HepG2 (cell line): ENCODE measurements at regions not wholly inside any gene's neighbourhood (a gene's known extent, or its start where the extent isn't known, plus 50 kb on each side); places are given as distances from the start of the nearest gene placed in this dataset.

Experiments
- ATAC-seq: fragments of 200-7000 bp; cut with Tn5 transposase; 3 replicates; pipeline ENCODE4 v1.9.1; 2020; ENCODE audit warnings: mild to moderate bottlenecking, moderate library complexity
- BruUV-seq: library from RNA; stranded (reverse); fragments of 400-500 nt; replicated peaks from 2 replicates; lab custom pipeline; 2021; lab: Mats Ljungman, UMichigan
- CTCF ChIA-PET: fragments of 300-600 bp; formaldehyde crosslinking; extraction: SDS; loops from one replicate; lab custom pipeline; 2021; ENCODE audit warnings: low total read pairs, inconsistent platforms, low intra/inter-chr PET ratio; lab: Yijun Ruan, JAX
- POLR2A ChIA-PET: fragments of 350-600 bp; sonication (Branson Sonifier 250); formaldehyde crosslinking; loops from one replicate; lab custom pipeline; 2020; ENCODE audit warnings: antibody characterized with exemption, inconsistent platforms; lab: Yijun Ruan, JAX
- DNase-seq: peaks from one replicate; pipeline ENCODE4 v3.0.0-alpha.2; 2015; ENCODE audit warnings: low spot score
- FAIRE-seq: peaks from 3 replicates; lab custom pipeline; 2011; peaks lifted over from hg19 to GRCh38; lab: Jason Lieb, UNC
- H2AFZ ChIP-seq: one replicate; pipeline ENCODE4 v1.6.1; 2011; ENCODE audit warnings: low read length, inconsistent platforms
- H3K27ac ChIP-seq: fragments of 300-600 bp; 3 replicates; pipeline ENCODE4 v1.8.0; 2011; ENCODE audit warnings: mixed run types, mild to moderate bottlenecking, mixed read lengths, low read length, inconsistent platforms; ENCODE audit not compliant: insufficient read depth; ENCODE audit errors: extremely low read length
- H3K27me3 ChIP-seq, 2 experiments: fragments of 200-600 bp in 1 of 2; 2 replicates in 1 of 2; 3 replicates in 1 of 2; pipeline versions ENCODE4 v1.6.0 to v1.8.0; 2011; ENCODE audit warnings: low read length in 2 of 2, mild to moderate bottlenecking in 2 of 2, moderate library complexity in 2 of 2, inconsistent platforms in 1 of 2; ENCODE audit not compliant: insufficient read depth in 2 of 2, control insufficient read depth in 1 of 2
- H3K36me3 ChIP-seq, 2 experiments: fragments of 200-600 bp in 1 of 2; replicated peaks in 1 of 2; 2 replicates in 1 of 2; 3 replicates in 1 of 2; pipeline versions ENCODE4 v1.5.1 to v1.8.0; 2011; ENCODE audit warnings: low read length in 2 of 2, inconsistent platforms in 1 of 2; ENCODE audit not compliant: insufficient read depth in 2 of 2, control insufficient read depth in 1 of 2
- H3K4me1 ChIP-seq: 2 replicates; pipeline ENCODE4 v1.5.1; 2012; ENCODE audit warnings: low read length, inconsistent platforms; ENCODE audit not compliant: insufficient read depth
- H3K4me2 ChIP-seq: 2 replicates; pipeline ENCODE4 v1.6.0; 2011; ENCODE audit warnings: low read depth, low read length, inconsistent platforms
- H3K4me3 ChIP-seq, 3 experiments: fragments of 200-600 bp in 1 of 3; sonication (generic), shearing (Covaris generic) in 1 of 3; replicated peaks in 1 of 3; 2 replicates each; pipeline ENCODE4 v1.5.1; 2011 to 2016; ENCODE audit warnings: low read length in 3 of 3, inconsistent platforms in 2 of 3, low read depth in 2 of 3, mild to moderate bottlenecking in 2 of 3, control low read depth in 1 of 3, mixed read lengths in 1 of 3; ENCODE audit not compliant: insufficient read depth in 1 of 3
- H3K79me2 ChIP-seq: one replicate; pipeline ENCODE4 v1.6.1; 2011; ENCODE audit warnings: low read length, inconsistent platforms; ENCODE audit not compliant: insufficient read depth
- H3K9ac ChIP-seq: 2 replicates; pipeline ENCODE4 v1.6.0; 2011; ENCODE audit warnings: mild to moderate bottlenecking, low read depth, low read length, inconsistent platforms; ENCODE audit not compliant: insufficient read depth
- H3K9me3 ChIP-seq: 2 replicates; pipeline ENCODE4 v1.5.1; 2012; ENCODE audit warnings: mild to moderate bottlenecking, low read length
- H4K20me1 ChIP-seq: 2 replicates; pipeline ENCODE4 v1.6.0; 2011; ENCODE audit warnings: inconsistent platforms, mild to moderate bottlenecking, low read length, moderate library complexity; ENCODE audit not compliant: insufficient read depth
- ETV6 ChIP-seq: sonication (generic); formaldehyde crosslinking; conservative IDR thresholded peaks from 2 replicates; pipeline ENCODE4 v1.4.0; 2020; ENCODE audit warnings: missing genetic modification reagents
- FOXO1 ChIP-seq: sonication (generic); formaldehyde crosslinking; IDR thresholded peaks from 2 replicates; pipeline ENCODE4 v1.4.0; 2020; ENCODE audit warnings: missing genetic modification reagents
- LRRFIP1 ChIP-seq: sonication (generic); formaldehyde crosslinking; conservative IDR thresholded peaks from 2 replicates; pipeline ENCODE4 v1.4.0; 2020; ENCODE audit warnings: missing genetic modification reagents
- RXRA ChIP-seq: sonication (generic); formaldehyde crosslinking; IDR thresholded peaks from 2 replicates; pipeline ENCODE4 v1.5.1; 2020; ENCODE audit warnings: missing genetic modification reagents
- SP140L ChIP-seq: sonication (generic); formaldehyde crosslinking; IDR thresholded peaks from 2 replicates; pipeline ENCODE4 v1.4.0; 2020; ENCODE audit warnings: missing genetic modification reagents, borderline replicate concordance
- TBP ChIP-seq: sonication (generic); formaldehyde crosslinking; IDR thresholded peaks from 2 replicates; pipeline ENCODE4 v1.5.0; 2020; ENCODE audit warnings: missing genetic modification reagents
- ZFP41 ChIP-seq: sonication (generic); formaldehyde crosslinking; IDR thresholded peaks from 2 replicates; pipeline ENCODE4 v1.4.0; 2020; ENCODE audit warnings: mild to moderate bottlenecking, missing genetic modification reagents, borderline replicate concordance
- ZNF282 ChIP-seq: fragments of 450-650 bp; IDR thresholded peaks from 2 replicates; pipeline ENCODE4 v1.6.1; 2018; ENCODE audit not compliant: partially characterized antibody
- ZNF343 ChIP-seq: sonication (generic); formaldehyde crosslinking; IDR thresholded peaks from 2 replicates; pipeline ENCODE4 v1.4.0; 2020; ENCODE audit warnings: mild to moderate bottlenecking, missing genetic modification reagents
- ZNF580 ChIP-seq: IDR thresholded peaks from 2 replicates; pipeline ENCODE4 v1.6.1; 2016; ENCODE audit warnings: low read depth, borderline replicate concordance
- ZNF674 ChIP-seq: sonication (generic); formaldehyde crosslinking; IDR thresholded peaks from 2 replicates; pipeline ENCODE4 v1.5.0; 2020; ENCODE audit warnings: low read depth, mild to moderate bottlenecking, missing genetic modification reagents
- WGBS: methylation state at CpG from one replicate; pipeline ENCODE4 v1.1.6; 2017; ENCODE audit warnings: low lambda C conversion rate; 5-methylcytosine and 5-hydroxymethylcytosine counted together
- in situ Hi-C: cut with HindIII; loops from 2 replicates; pipeline ENCODE4 v1.10.0; 2017; ENCODE audit warnings: low pct_unique_long_range_greater_than_20kb; ENCODE audit not compliant: extremely low pct_ligation_motif_present
- intact Hi-C: fragments of 100-400 bp; cut with micrococcal nuclease; formaldehyde crosslinking; loops from one replicate; pipeline ENCODE4 v1.10.0; 2022; ENCODE audit not compliant: unreplicated experiment
- TF ChIP-seq, protein P1 (sequence below): sonication (generic); formaldehyde crosslinking; IDR thresholded peaks from 2 replicates; pipeline ENCODE4 v1.4.0; 2020; ENCODE audit warnings: missing genetic modification reagents

GRCh38 chr2:88334418-88334817 lies 118.1 kb downstream of the FOXI3 start:
- WGBS = 10% methylated on average over 3 of the region's 3 CpGs
- no peak overlapping the region for H3K4me2 ChIP-seq
- intact Hi-C loops = no loop called here
- H3K9me3 ChIP-seq = peaks cover 5% of the 10 kb centered on the region; the same call in 1 of the 2 replicates
- H3K27ac ChIP-seq = no peak overlapping the region
- no peak overlapping the region for H3K4me3 ChIP-seq
- no peak for ATAC-seq
- ChIA-PET POLR2A (no interaction called here), CTCF (no interaction called here)
- H2AFZ ChIP-seq = no peak overlapping the region
- H3K9ac ChIP-seq = no peak overlapping the region
- FAIRE-seq = no peak
- no peaks in the 10 kb centered on the region for H4K20me1 ChIP-seq
- BruUV-seq = no TSS peak
- peaks cover 11% of the 10 kb centered on the region; the same call in 1 of the 2 replicates for H3K4me1 ChIP-seq
- in situ Hi-C loops = no loop called here
- TF ChIP-seq ZNF343 (CRISPR knock-in tag) (peak; percentile 98), ZNF580 (CRISPR knock-in tag) (no peak)
- no peaks in the 10 kb centered on the region for H3K79me2 ChIP-seq
- no peaks in the 10 kb centered on the region for H3K36me3 ChIP-seq
- DNase-seq = no peak
- peaks cover 0 to 31% of the 10 kb centered on the region in 2 experiments; a peak in 4 of 5 replicates for H3K27me3 ChIP-seq

- Histone ChIP-seq H3K27ac (no peak overlapping the region), H3K36me3 (no peaks in the 10 kb centered on the region), H3K4me1 (peaks cover 11% of the 10 kb centered on the region; the same call in 1 of the 2 replicates), H3K4me3 (no peak overlapping the region), H2AFZ (no peak overlapping the region), H3K27me3 (peaks cover 0 to 26% of the 10 kb centered on the region in 2 experiments; a peak in 4 of 5 replicates), H3K9ac (no peak overlapping the region), H3K79me2 (no peaks in the 10 kb centered on the region), H3K9me3 (peaks cover 5% of the 10 kb centered on the region; the same call in 1 of the 2 replicates), H3K4me2 (no peak overlapping the region), H4K20me1 (no peaks in the 10 kb centered on the region)
- no peak for TF ChIP-seq LRRFIP1 (CRISPR knock-in tag)
- no peak for TF ChIP-seq FOXO1 (CRISPR knock-in tag)
- TF ChIP-seq RXRA = no peak
- TF ChIP-seq ZNF282 = no peak
- TF ChIP-seq ZNF674 (CRISPR knock-in tag) = no peak
- TF ChIP-seq, protein P1, sequence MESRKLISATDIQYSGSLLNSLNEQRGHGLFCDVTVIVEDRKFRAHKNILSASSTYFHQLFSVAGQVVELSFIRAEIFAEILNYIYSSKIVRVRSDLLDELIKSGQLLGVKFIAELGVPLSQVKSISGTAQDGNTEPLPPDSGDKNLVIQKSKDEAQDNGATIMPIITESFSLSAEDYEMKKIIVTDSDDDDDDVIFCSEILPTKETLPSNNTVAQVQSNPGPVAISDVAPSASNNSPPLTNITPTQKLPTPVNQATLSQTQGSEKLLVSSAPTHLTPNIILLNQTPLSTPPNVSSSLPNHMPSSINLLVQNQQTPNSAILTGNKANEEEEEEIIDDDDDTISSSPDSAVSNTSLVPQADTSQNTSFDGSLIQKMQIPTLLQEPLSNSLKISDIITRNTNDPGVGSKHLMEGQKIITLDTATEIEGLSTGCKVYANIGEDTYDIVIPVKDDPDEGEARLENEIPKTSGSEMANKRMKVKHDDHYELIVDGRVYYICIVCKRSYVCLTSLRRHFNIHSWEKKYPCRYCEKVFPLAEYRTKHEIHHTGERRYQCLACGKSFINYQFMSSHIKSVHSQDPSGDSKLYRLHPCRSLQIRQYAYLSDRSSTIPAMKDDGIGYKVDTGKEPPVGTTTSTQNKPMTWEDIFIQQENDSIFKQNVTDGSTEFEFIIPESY = no peak
- no peak for TF ChIP-seq ETV6 (CRISPR knock-in tag)
- TF ChIP-seq TBP = no peak
- TF ChIP-seq ZFP41 (CRISPR knock-in tag) = no peak
- no peak for TF ChIP-seq SP140L (CRISPR knock-in tag)
- ChIA-PET CTCF (no interaction called here), POLR2A (no interaction called here)
- intact Hi-C loops = no loop called here
- no TSS peak for BruUV-seq
- FAIRE-seq = no peak
- ATAC-seq = no peak
- 0% methylated on average over 1 of the region's 1 CpG for WGBS
- no peak for DNase-seq
- in situ Hi-C loops = no loop called here
Observed at GRCh38 chr2:88331239-88331638, 121.3 kb downstream of the FOXI3 start.
